GM06990 (cell line): ENCODE measurements at regions not wholly inside any gene's neighbourhood (a gene's known extent, or its start where the extent isn't known, plus 50 kb on each side); places are given as distances from the start of the nearest gene placed in this dataset.

ENCODE experiments used
- DNase-seq: peaks from one replicate; pipeline ENCODE4 v3.0.0-alpha.2; 2011; ENCODE audit not compliant: insufficient read length; ENCODE audit errors: extremely low read depth
- H3K27me3 ChIP-seq: replicated peaks from 2 replicates; pipeline ENCODE4 v1.6.0; 2011; ENCODE audit warnings: low read length; ENCODE audit not compliant: control insufficient read depth, insufficient read depth
- H3K36me3 ChIP-seq: 2 replicates; pipeline ENCODE4 v1.5.1; 2011; ENCODE audit warnings: low read length; ENCODE audit not compliant: control insufficient read depth, insufficient read depth
- H3K4me3 ChIP-seq: replicated peaks from 2 replicates; pipeline ENCODE4 v1.5.1; 2011; ENCODE audit warnings: low read depth, mild to moderate bottlenecking, control low read depth, low read length
- CTCF ChIP-seq: IDR thresholded peaks from 2 replicates; pipeline ENCODE4 v1.5.1; 2011; ENCODE audit warnings: low read length, control low read depth, mild to moderate bottlenecking, inconsistent platforms; ENCODE audit not compliant: insufficient read depth, poor library complexity, severe bottlenecking

- DNase-seq = no peak
- Histone ChIP-seq H3K4me3 (no peak overlapping the region), H3K27me3 (no peaks in the 10 kb centered on the region), H3K36me3 (no peaks in the 10 kb centered on the region)
- no peak for TF ChIP-seq CTCF
Observed at GRCh38 chr3:792630-793029, 300.2 kb upstream of the CNTN6 start.

GRCh38 chr3:804211-804610 is 288.6 kb upstream of the CNTN6 start:
- DNase-seq = no peak
- Histone ChIP-seq H3K27me3 (no peaks in the 10 kb centered on the region), H3K36me3 (no peaks in the 10 kb centered on the region), H3K4me3 (no peak overlapping the region)
- TF ChIP-seq CTCF = no peak

GRCh38 chr3:805326-805725 is 287.5 kb upstream of the CNTN6 start:
- no peak overlapping the region for H3K4me3 ChIP-seq
- no peaks in the 10 kb centered on the region for H3K27me3 ChIP-seq
- DNase-seq = no peak
- TF ChIP-seq CTCF = no peak
- H3K36me3 ChIP-seq = no peaks in the 10 kb centered on the region

GRCh38 chr3:806006-806405 is 286.8 kb upstream of the CNTN6 start:
- H3K36me3 ChIP-seq = no peaks in the 10 kb centered on the region
- TF ChIP-seq CTCF = no peak
- DNase-seq = no peak
- no peak overlapping the region for H3K4me3 ChIP-seq
- no peaks in the 10 kb centered on the region for H3K27me3 ChIP-seq

GRCh38 chr3:816605-817004 is 276.2 kb upstream of the CNTN6 start:
- no peak for DNase-seq
- H3K36me3 ChIP-seq = no peaks in the 10 kb centered on the region
- H3K4me3 ChIP-seq = no peak overlapping the region
- H3K27me3 ChIP-seq = no peaks in the 10 kb centered on the region
- TF ChIP-seq CTCF = no peak

- TF ChIP-seq CTCF = no peak
- H3K36me3 ChIP-seq = no peaks in the 10 kb centered on the region
- DNase-seq = no peak
- no peaks in the 10 kb centered on the region for H3K27me3 ChIP-seq
- no peak overlapping the region for H3K4me3 ChIP-seq
Observed at GRCh38 chr3:834679-835078, 258.1 kb upstream of the CNTN6 start.
